ENCODE measurements at regions not wholly inside any gene's neighbourhood (a gene's known extent, or its start where the extent isn't known, plus 50 kb on each side); places are given as distances from the start of the nearest gene placed in this dataset.

GRCh38 chr6:113616701-113617274 is 240.4 kb upstream of the MARCKS start:
- ChIA-PET CTCF (interaction anchor here (1.1 kb wide), 1 partner anchor 9 kb away, joined by 3 read pairs; no protein-coding TSS in a partner anchor), POLR2A (no interaction called here)
- FAIRE-seq (no peak), DNase-seq (ENCODE audit: low read depth, low spot score) (no peak)
- Histone ChIP-seq H3K4me2 (ENCODE audit: insufficient read depth, low read length) (no peak overlapping the region), H4K20me1 (replicated peaks; ENCODE audit: control insufficient read depth, extremely low read depth, insufficient read depth, low read length) (no peaks in the 10 kb centered on the region), H3K4me1 (ENCODE audit: control insufficient read depth, extremely low read depth, insufficient read depth, low read length) (no peaks in the 10 kb centered on the region), H3K9me1 (replicated peaks; ENCODE audit: control insufficient read depth, extremely low read depth, insufficient read depth, low read length) (no peaks in the 10 kb centered on the region), H3K27ac (ENCODE audit: insufficient read depth, low read depth, low read length) (no peak overlapping the region), H3K79me2 (ENCODE audit: control insufficient read depth, insufficient read depth, low read length) (no peaks in the 10 kb centered on the region), H3K9me3 (replicated peaks; ENCODE audit: control insufficient read depth, insufficient read depth, low read length) (no peaks in the 10 kb centered on the region), H3K9ac (replicated peaks; ENCODE audit: extremely low read depth, insufficient read depth, low read length) (no peak overlapping the region), H3K36me3 (ENCODE audit: control insufficient read depth in 2 of 2, extremely low read depth in 1 of 2, insufficient read depth in 2 of 2, low read length in 2 of 2) (no peaks in the 10 kb centered on the region), H2AFZ (ENCODE audit: low read depth, low read length) (no peak overlapping the region), H3K27me3 (ENCODE audit: control insufficient read depth in 2 of 2, insufficient read depth in 2 of 2, low read length in 2 of 2) (no peaks in the 10 kb centered on the region), H3K4me3 (replicated peaks in 1 of 3; ENCODE audit: insufficient read depth in 1 of 3, low read depth in 1 of 3, low read length in 3 of 3) (no peak overlapping the region)
- intact Hi-C loops (cut with micrococcal nuclease) (no loop called here), dilution Hi-C loops (cut with MboI; ENCODE audit: extremely low pct_ligation_motif_present, low sequenced_read_pairs) (no loop called here)
- no TSS peak for BruUV-seq (replicated peaks)
- TF ChIP-seq POLR2A (IDR thresholded peaks at IDR 0.05; ENCODE audit: low read depth, low read length) (no peak), EZH2 (IDR thresholded peaks at IDR 0.05; ENCODE audit: borderline replicate concordance, low read depth, low read length, severe bottlenecking) (no peak), GATA2 (IDR thresholded peaks at IDR 0.05; ENCODE audit: insufficient read depth, insufficient read length, low read depth, low read length) (no peak), MAX (IDR thresholded peaks at IDR 0.05; ENCODE audit: insufficient read depth, insufficient read length) (no peak), FOS (IDR thresholded peaks at IDR 0.05; ENCODE audit: borderline replicate concordance, insufficient read depth, low read length) (no peak), MYC (IDR thresholded peaks at IDR 0.05; ENCODE audit: low read depth, low read length) (no peak), POLR2AphosphoS5 (IDR thresholded peaks at IDR 0.05; ENCODE audit: insufficient read depth, low read depth, low read length) (no peak), JUN (IDR thresholded peaks at IDR 0.05; ENCODE audit: borderline replicate concordance, insufficient read depth, insufficient read length, low read depth) (no peak), CTCF (IDR thresholded peaks at IDR 0.05; ENCODE audit: extremely low read depth in 1 of 2, insufficient read depth in 1 of 2, low read depth in 1 of 2, low read length in 2 of 2) (no peak)

Measured in endothelial cell of umbilical vein (primary cell).